ENCODE measurements at regions not wholly inside any gene's neighbourhood (a gene's known extent, or its start where the extent isn't known, plus 50 kb on each side); places are given as distances from the start of the nearest gene placed in this dataset.
"Not testable (repeated sequence)": the region's sequence is repeated elsewhere in the genome, so short reads cannot be mapped to it uniquely, and the experiment has no call there.

DNA sequence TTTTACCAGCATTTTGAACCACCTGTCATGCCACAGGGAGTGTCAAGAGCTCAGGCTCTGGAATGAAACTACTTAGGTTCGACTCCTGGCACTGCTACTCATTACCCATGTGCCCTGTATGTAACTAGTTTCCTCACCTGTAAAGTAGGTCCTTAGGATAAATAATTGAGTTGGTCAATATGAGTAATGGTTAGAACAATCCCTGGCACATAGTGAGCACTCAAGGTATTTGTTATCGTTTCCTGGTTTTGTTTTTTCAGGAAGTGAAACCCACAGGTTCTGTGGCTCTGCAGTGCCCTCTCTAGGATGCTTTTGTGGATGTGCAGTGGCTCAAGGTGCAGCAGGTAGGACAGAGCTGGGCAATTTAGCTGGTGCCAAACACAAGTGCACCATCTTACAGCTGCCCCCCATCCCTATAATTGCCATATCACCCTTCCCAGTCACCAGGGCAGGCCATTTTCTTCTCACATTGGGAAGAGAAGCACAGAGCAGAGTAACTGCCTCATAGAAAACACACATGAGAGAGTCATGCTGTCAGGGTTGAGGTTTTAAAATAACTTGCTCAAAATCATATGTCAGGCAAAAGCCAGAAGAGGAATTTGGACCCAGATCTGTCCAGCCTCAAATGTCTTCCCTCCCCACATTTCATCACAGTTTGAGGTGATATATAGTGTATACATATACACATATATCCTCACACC, 297.5 kb downstream of the RPAP3 start:
- peak; percentile 63 for DNase-seq

DNA sequence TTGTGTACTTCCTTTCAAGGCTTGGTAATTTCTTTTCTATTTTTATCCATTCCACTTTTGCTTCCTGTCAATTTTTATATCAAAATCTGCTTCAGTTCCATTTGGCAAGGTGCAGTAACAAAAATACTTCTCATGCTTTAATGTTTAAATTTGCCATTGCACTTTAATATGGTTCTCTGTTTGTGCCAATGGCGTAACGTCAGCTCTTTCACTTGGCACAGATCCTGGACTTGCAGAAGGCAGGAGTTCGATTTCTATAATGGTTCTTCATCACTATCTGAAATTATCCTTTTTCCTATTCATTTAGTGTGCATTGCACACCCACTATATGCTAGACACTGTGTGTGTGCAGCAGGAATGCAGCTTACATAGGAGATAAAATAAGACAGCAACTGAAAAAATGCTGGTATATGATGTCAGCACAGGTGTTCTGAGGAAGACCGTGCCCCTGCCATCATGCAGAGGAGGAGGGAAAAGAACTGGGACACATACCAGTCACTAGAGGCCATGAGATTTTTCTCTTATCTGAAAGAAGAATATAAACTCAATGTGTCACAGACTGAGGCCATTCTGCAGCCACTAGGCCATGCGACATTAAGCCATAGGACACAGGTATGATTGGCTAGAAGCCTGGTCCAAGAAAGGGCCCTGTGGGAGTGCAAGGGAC, 298.2 kb downstream of the RPAP3 start:
- no peak for DNase-seq

DNA sequence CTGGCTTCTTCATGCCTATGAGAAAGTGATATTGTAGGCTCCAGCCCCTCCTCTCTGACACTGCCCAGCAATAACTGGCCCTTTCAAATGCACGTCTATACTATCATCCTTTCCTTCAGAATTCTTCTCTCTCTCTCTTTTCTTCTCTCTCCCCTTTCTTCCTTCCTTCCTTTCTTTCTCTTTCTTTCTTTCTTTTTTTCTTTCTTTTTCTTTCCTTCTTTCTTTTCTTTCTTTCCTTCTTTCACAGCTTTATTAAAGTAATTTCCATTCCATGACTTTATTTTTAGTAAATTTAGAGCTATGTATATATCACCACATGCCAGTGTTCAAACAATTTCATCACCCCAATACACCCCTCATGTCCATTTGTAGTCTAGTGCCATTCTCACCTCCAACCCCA, 302.1 kb downstream of the RPAP3 start:
- no peak for DNase-seq

DNA sequence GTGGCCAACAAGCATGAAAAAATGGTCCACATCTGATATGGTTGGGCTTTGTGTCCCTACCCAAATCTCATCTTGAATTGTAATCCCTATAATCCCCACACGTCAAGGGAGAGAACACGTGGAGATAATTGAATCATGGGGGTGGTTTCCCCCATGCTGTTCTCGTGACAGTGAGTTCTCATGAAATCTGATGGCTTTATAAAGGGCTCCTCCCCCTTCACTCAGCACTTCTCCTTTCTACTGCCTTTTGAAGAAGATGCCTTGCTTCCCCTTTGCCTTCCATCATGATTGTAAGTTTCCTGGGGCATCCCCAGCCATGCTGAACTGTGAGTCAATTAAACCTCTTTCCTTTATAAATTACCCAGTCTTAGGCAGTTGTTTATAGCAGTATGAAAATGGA, 304.6 kb downstream of the RPAP3 start:
- DNase-seq, result not testable (repeated sequence)

DNA sequence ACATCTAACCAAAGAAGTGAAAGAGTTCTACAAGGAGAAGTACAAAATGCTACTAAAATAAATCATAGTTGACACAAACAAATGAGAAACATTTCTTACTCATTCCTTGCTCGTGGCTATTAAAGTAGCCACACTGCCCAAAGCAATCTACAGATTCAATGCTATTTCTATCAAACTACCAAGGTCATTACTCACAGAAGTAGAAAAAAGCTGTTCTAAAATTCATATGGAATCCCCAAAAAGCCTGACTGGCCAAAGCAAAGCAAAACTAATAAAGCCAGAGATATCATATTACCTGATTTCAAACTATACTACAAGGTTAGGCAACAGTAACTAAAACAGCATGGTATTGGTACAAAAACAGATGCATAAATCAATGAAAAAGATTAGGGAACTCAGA, 305.6 kb downstream of the RPAP3 start:
- DNase-seq, result no peak

DNA sequence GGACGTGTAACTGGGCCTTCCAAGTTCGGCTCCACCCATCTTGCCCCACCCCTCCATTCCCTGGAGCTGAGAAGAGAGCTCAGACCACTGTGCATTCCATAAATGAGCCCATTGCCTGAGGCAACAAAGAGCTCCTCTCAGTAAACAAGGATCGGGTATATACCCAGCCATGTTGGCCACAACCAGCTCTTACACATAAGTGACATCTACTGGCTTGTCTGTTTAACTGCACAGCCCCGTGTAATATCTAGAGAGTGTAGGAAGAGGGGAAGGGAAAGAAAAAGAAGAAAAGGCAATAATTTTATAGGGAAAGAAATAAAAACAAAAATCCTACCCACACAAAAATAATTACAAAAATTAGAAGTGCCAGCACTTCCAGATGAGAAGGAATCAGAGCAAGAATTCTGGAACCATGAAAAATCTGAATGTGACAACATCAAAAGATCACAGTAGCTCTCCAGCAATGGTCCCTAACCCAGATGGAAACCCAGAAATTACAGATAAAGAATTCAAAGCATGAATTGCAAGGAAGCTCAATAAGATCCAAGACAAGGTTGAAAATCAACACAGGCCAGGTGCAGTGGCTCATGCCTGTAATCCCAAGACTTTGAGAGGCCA, 308.1 kb downstream of the RPAP3 start:
- DNase-seq, result peak; percentile 79

DNA sequence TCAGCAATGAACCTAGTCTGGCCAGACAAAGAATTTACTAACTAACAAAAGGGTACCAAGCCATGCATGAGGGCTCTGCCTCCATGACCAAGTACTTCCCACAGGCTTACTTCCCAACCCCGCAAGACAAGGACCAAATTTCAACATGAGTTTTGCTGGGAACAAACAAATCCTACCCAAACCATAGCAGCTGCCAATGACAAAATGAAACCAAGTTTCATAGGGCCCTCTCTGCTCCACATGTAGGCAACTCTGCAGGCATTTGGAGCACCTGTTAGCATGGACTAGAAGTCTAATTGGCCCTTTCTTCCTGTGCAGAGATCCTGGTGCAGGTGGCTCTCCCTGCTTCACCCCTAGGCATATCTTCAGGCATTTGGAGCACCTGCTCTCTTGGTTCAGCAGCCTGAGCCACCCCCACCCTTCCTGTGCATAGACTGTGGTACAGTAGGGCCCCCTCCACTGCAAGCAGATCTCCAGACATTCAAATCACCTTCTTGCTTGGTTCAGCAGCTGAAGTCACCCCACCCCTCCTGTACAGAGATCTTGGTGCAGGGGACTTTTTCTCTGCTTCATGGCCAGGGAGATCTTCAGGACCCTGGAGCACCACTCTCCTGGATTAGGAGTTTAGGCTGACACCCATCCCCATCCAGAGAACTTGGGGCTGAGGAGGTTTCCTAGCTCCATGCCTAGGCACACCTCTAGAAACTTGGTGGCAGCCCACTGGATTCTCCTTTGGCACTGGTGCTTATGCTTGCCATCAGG, 308.7 kb downstream of the RPAP3 start:
- DNase-seq, result peak; percentile 31

DNA sequence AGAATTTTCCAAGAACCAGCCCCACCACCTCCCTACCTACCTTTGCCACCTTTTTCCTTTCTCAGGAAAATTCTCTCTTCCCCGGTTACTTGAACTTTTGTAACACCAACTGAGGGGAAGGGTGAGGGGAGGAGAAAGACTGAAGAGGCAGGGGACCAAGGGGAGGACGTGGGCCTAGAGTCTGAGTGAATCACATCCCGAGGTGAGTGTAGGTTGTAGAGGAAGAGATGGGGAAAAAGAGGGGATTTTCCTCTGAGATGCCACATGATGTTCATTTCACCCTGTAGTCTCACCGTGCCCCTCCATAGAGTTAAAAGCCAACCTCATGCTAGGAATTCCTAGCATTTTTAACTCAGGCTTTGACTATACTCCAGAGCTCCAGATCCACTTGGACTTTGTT, 311.8 kb downstream of the RPAP3 start:
- no peak for DNase-seq

DNA sequence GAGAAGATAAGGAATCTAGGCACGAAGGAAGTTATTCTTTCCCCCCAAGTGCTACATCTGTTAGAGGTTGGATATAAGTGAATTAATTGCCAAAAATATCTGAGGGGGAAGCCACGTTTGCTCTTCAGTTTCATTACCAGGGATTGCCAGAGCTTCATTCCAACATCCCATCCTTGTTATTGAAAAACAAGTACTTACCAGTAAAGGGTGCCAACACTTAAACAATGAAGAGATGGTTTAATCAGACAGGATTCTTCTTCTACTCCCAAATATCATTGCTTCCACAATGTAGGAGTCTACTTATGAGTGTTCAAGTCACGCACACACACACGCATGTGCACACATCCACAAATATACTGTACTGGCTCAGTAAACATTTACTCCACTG, 312.4 kb downstream of the RPAP3 start:
- DNase-seq, result no peak

DNA sequence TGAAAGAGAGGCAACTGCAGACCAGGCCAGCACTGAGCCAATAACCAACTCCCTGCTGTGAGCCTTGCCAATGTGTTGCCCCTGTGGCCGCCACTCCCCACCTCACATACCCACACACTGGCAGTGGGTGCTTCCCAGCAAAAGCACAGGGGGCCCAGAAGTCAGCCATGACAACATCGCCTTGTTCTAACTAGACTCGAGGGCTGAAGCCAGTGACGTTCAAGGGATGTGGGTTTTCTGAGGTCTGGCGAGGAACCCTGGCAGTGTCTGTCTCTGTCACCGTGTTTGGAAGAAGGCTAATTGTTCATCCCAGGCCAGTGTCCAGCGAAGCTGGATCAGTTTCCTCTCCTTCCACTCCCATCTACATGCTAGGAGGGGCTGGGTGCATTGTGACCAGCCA, 311.8 kb upstream of the AMIGO2 start:
- peak; percentile 79 for DNase-seq

DNA sequence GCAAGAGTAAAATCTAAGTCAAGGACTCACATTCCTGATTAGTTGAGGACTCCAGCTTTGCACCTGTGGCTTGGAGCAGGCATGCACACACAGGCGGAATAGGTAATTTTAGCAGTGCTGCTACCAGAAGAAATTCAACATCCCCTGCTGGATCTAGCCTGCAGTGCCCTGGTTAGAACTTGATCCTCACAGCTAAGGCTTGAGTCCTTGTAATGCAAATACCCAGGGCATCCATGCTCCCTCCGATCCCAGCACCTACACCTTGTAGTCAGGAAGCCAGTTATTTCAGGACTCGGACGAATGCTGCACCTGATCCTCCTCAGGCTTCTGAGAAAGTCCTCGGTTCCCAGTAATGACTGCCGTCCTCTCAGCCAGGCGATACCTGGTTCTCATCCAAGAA, 309.0 kb upstream of the AMIGO2 start:
- DNase-seq, result no peak

DNA sequence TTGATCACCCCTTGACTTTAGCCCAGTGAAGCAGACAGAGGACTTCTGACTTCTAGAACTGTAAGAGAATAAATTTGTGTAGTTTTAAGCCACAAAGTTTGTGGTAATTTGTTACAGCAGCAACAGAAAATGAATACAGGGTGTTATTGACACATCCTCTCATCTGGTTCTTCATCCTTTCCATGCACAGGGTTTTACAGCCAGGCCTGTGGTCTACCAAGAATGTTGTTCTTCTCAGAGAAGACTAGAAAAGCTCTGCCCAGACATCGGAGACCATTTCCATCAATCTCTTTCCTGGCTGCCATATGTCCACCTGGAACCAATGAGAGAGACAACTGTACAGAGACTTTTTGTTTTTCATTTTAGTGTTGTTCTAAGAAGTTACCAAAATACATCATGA, 308.2 kb upstream of the AMIGO2 start:
- no peak for DNase-seq

DNA sequence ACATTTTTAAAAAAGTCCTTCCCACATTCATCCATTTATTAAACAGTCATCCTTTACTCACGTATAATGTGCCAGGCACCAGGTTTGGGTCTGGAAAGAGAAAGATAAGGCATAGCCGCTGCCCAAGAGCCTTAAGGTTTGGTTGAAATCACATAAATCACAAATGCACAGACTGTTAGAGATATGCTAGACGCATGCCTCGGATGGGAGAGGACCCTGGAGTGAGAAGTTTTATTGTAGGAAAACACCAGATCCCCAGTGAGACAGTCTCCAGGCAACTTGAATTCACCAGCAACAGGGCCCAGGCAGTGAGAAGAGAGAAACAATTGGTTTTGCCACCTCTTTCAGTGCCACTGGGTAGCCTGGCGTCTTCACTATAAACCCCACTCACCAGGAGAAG, 305.9 kb upstream of the AMIGO2 start:
- no peak for DNase-seq

DNA sequence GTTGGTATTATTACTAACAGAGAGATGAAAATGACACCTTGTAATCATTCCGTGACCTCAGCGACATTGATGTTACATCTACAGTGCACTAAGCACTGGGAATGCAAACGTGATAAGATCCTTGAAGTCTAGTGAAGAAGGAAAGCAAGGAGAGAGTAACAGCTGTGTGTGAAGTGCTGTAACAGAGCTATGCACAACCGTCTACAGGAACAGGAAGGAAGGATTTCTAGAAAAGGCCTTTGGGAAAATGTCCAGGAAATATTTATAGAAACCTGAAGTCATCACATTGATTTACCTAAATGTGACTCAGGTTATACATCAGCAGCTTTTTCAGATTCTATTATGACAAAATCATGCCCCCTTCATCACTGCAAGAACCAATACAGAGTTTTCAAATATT, 304.2 kb upstream of the AMIGO2 start:
- no peak for DNase-seq

DNA sequence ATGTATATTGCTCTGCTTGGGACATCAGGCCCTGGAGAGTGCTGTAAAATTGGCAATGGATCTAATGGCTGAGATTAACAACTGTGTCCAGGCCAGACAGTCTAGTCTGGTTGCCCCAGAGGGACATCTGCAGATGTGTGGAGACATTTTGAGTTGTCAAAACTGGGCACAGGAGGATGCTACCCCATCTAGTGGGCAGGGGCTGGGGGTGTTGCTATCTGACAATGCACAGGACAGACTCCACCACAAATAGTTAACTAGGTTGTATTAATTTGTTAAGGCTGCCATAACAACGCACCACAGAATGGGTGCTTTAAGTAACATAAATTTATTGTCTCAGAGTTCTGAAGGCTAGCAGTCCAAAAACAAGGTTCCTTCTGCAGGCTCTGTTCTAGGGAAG, 302.5 kb upstream of the AMIGO2 start:
- no peak for DNase-seq

DNA sequence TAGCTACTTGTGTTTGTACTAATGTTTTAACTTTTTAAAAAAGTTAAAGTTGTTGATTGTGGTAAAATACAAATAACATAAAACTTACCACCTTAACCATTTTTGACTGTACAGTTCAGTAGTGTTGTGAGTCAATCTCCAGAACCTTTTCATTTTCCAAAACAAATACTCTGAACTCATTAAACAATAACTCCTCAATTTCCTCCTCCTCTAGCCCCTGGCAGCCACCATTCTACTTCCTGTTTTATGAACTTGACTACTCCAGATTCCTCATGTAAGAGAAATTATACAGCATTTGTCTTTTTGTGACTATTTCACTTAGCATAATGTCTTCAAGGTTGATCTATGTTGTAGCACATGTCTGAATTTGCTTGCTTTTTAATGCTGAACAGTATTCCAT, 299.1 kb upstream of the AMIGO2 start:
- no peak for DNase-seq

DNA sequence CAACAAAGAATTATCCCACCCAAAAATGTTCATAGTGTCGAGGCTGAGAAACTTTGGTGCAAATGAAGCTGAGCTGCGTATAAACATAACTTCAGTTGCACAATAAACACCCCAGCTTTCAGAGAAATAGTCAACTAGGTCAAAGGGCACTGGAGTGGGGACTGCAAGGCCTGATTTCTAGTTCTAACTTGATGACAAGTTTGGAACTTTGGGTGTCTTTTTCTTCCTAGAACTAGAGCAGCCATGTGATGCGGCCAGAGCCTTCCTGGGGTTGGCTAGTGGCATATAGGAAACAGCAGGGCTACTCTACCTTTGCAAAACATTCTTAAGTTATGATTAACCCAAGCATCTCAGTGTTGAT, 298.4 kb upstream of the AMIGO2 start:
- DNase-seq, result no peak

DNA sequence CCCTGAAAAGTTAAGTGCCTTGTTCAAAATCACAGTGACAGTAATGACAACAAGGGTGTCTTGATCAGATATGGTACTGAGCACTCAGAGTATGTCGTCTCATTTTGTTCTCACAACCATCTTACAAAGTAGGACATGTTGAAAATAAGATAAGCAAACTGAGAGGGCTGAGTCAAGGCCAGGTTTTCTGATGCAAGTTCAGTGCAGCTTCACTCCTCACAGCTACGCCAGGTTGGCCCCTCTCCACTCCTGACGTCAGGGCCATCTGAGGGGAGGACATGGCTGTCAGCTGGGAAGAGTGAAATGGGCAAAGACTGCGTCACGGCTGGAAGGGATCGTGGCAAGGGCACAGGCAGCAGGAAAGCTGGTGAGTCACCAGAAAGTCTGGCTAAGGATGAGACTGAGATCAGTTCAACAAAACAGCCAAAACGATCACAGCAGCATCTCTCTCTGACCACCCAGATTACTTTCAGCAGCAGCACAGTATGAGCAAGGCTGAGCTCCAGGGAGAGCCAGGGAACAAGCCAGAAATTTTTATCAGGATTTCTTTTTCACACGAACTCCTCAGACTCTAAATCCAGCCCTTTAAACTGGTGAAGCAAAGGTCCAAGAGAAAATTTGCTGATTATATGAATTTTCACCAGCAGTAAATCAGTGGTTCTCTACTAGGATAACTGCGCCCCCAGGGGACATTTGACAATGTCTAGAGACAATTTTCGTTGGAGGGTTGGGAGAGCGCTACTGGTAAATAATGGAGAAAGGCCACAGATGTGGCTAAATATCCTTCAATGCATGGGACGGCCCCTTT, 297.9 kb upstream of the AMIGO2 start:
- DNase-seq, result no peak

DNA sequence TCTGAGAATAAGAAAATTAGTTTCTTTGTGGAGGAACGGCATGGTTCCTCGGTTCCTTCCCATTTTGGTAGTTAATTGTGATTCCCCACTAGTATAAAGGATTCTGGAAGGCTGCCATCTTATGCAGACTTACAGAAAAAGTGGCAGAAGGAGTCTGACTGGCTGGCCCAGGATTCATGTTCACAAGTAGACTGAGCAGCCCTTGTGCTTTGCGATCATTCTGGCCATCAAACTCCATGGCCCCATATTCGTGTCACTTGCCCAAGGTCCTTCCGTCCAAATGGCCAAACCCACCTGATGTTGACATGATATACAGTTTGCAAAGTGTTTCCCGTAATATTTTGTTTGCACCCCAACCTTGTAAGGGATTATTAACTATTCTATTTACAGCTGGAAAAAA, 297.2 kb upstream of the AMIGO2 start:
- DNase-seq, result no peak

DNA sequence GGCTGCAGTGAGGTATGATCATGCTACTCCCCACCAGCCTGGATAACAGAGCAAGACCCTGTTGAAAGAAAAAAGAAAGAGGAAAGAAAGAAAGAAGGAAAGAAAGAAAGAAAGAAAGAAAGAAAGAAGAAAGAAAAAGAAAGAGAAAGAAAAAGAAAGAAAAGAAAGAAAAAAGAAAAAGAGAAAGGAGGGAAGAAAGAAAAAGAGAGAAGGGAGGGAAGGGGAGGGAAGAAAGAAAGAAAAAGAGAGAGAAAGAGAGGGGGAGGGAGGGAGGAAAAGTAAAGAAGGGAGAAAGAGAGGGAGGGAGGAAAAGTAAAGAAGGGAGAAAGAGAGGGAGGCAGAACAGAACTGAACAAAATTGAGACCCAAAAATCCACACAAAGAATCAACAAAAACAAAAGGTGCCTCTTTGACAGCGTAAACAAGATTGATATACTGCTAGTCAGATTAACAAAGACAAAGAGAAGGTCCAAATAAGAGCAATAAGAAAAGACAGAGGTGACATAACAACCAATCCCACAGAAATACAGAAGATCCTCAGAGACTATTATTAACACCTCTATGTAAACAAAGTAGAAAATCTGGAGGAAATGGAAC, 293.9 kb upstream of the AMIGO2 start:
- no peak for DNase-seq

DNA sequence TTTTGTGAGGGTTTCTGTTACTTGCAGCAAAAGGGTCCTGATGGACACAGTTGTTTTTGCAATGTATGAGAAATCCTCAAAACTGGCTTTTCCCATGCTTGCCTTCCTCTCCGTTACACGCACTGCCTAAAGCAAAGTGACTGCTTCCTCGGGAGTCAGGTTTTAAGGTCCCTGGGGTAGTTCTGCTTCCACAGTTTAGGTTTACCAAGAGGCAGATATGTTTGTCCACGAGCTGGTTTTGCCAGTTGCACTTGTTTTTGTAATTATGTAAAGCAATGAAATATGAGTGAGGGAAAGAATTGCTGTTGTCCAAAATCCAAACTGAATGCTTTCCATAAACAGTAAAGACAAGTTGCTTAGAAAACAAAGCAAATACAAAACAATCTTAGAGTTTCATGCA, 290.7 kb upstream of the AMIGO2 start:
- DNase-seq, result no peak

DNA sequence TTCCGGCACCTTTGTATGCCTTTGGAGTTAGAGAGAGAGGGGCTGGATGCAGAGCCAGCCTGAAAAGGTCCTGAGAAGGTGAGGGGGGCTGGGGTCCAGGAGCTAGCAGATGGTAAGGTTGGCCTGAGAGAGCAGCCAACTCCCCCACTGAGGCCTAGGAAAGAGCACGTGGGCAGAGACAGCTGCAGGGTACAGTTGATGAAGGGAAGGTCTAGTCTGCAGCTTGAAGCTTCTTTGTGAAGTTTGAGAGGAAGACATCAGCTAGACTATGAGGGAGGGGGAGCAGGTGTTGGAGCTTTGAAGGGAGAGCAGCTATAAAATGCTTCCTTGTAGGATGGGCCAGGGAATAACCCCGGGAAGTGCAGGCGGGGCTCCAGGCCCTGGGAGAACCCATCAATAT, 289.3 kb upstream of the AMIGO2 start:
- DNase-seq, result no peak
